ENCODE measurements at regions not wholly inside any gene's neighbourhood (a gene's known extent, or its start where the extent isn't known, plus 50 kb on each side); places are given as distances from the start of the nearest gene placed in this dataset.

- Histone ChIP-seq H3K4me1 (ENCODE audit: insufficient read depth, low read length) (no peaks in the 10 kb centered on the region), H3K27me3 (ENCODE audit: insufficient read depth, low read length) (peaks cover 52% of the 10 kb centered on the region), H3K9me3 (ENCODE audit: low read length) (no peaks in the 10 kb centered on the region), H2AFZ (ENCODE audit: low read depth, low read length) (no peak overlapping the region), H3K4me3 (ENCODE audit: low read length) (no peak overlapping the region), H3K36me3 (ENCODE audit: insufficient read depth, low read length) (no peaks in the 10 kb centered on the region)
Observed at GRCh38 chr17:79163071-79163470, 88.4 kb downstream of the ENGASE start.

- Histone ChIP-seq H3K4me3 (ENCODE audit: low read length) (no peak overlapping the region), H3K4me1 (ENCODE audit: insufficient read depth, low read length) (no peaks in the 10 kb centered on the region), H2AFZ (ENCODE audit: low read depth, low read length) (no peak overlapping the region), H3K36me3 (ENCODE audit: insufficient read depth, low read length) (no peaks in the 10 kb centered on the region), H3K27me3 (ENCODE audit: insufficient read depth, low read length) (peaks cover 55% of the 10 kb centered on the region), H3K9me3 (ENCODE audit: low read length) (no peaks in the 10 kb centered on the region)
Observed at GRCh38 chr17:79162012-79162963, 87.7 kb downstream of the ENGASE start.

DNA sequence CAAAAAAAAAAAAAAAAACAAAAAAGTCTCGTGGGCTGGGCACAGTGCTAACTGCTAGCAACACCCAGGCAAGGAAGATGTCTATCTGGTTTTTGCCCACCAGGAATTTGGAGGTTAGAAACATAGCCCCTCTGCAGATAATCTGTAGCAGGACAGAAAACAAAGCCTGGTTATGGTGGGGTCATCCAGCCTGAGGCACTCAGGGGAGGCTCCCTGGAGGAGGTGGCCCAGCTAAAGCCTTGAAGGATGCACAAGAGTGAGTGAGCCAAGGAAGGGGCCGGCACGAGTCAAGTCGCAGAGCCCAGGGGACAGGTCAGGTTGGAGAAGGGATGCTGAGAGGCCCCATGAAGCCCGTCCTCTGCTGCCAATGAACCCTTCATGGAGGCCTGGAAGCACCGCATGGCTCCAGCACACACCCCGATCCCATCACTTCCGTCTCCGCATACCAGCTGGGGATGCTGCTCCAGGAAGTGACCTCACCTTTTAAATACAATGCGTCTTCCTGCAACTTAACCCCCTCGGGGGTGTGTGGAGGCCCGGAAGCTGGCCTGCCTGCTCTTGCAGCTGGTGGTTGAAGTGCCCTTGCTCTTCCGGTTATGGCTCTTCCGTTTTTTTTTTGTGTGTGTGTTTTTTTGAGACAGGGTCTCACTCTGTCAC is 86.5 kb downstream of the ENGASE start:
- no peaks in the 10 kb centered on the region for H3K9me3 ChIP-seq (ENCODE audit: low read length)
- no peaks in the 10 kb centered on the region for H3K36me3 ChIP-seq (ENCODE audit: insufficient read depth, low read length)
- H3K4me3 ChIP-seq (ENCODE audit: low read length) = no peak overlapping the region
- H3K27me3 ChIP-seq (ENCODE audit: insufficient read depth, low read length) = peaks cover 57% of the 10 kb centered on the region
- H2AFZ ChIP-seq (ENCODE audit: low read depth, low read length) = no peak overlapping the region
- no peaks in the 10 kb centered on the region for H3K4me1 ChIP-seq (ENCODE audit: insufficient read depth, low read length)

DNA sequence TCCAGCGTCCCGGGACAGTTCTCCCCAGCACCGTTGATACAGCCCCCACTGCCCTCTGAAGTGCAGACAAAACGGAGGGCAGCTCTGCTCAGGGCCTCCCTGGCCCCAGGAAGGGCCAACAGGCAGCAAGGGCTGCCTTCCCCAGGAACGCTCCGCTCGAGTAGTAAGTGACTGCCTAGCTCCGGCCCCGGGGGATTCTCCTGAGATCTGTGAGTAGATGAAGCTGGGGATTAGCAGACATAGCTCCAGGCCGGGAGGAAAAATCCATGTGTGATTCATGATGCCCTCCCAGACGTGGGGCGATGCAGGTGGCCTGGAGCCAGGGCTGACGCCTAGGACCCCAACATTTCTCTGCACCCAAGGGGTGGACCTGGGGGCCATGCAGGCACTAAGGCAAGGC is 85.3 kb downstream of the ENGASE start:
- no peak overlapping the region for H3K4me3 ChIP-seq (ENCODE audit: low read length)
- H3K27me3 ChIP-seq (ENCODE audit: insufficient read depth, low read length) = peaks cover 53% of the 10 kb centered on the region
- no peak overlapping the region for H2AFZ ChIP-seq (ENCODE audit: low read depth, low read length)
- H3K9me3 ChIP-seq (ENCODE audit: low read length) = no peaks in the 10 kb centered on the region
- H3K36me3 ChIP-seq (ENCODE audit: insufficient read depth, low read length) = no peaks in the 10 kb centered on the region
- H3K4me1 ChIP-seq (ENCODE audit: insufficient read depth, low read length) = no peaks in the 10 kb centered on the region

GRCh38 chr17:79159471-79159870 is 84.8 kb downstream of the ENGASE start:
- Histone ChIP-seq H3K4me3 (ENCODE audit: low read length) (no peak overlapping the region), H3K4me1 (ENCODE audit: insufficient read depth, low read length) (no peaks in the 10 kb centered on the region), H2AFZ (ENCODE audit: low read depth, low read length) (no peak overlapping the region), H3K27me3 (ENCODE audit: insufficient read depth, low read length) (peaks cover 50% of the 10 kb centered on the region), H3K9me3 (ENCODE audit: low read length) (no peaks in the 10 kb centered on the region), H3K36me3 (ENCODE audit: insufficient read depth, low read length) (no peaks in the 10 kb centered on the region)

- peaks cover 49% of the 10 kb centered on the region for H3K27me3 ChIP-seq (ENCODE audit: insufficient read depth, low read length)
- no peak overlapping the region for H2AFZ ChIP-seq (ENCODE audit: low read depth, low read length)
- no peak overlapping the region for H3K4me3 ChIP-seq (ENCODE audit: low read length)
- H3K9me3 ChIP-seq (ENCODE audit: low read length) = no peaks in the 10 kb centered on the region
- H3K36me3 ChIP-seq (ENCODE audit: insufficient read depth, low read length) = no peaks in the 10 kb centered on the region
- peaks cover 7% of the 10 kb centered on the region for H3K4me1 ChIP-seq (ENCODE audit: insufficient read depth, low read length)
Observed at GRCh38 chr17:79156463-79157095, 82.0 kb downstream of the ENGASE start.

DNA sequence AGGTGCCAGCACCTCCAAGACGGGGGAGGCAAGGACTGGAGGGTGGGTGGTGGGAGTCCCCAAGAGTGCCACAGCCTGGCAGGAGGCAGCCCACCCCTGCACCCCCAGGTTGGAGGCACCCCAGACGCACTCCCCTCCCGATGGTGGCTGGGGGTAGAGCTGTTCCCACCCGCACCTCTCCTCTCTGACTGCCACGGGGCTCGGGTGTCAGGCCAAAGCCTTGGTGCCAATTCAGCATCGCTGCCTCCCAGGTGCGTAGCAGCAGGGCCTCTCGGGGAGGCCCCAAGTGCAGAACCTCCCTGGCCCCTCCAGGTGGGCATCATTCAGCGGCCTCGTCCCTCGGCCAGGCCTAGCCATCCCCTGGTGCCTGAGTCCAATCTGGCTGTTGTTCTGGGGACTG is 81.1 kb downstream of the ENGASE start:
- H3K4me3 ChIP-seq (ENCODE audit: low read length) = no peak overlapping the region
- H3K36me3 ChIP-seq (ENCODE audit: insufficient read depth, low read length) = no peaks in the 10 kb centered on the region
- H3K9me3 ChIP-seq (ENCODE audit: low read length) = no peaks in the 10 kb centered on the region
- H3K27me3 ChIP-seq (ENCODE audit: insufficient read depth, low read length) = peaks cover 49% of the 10 kb centered on the region
- H2AFZ ChIP-seq (ENCODE audit: low read depth, low read length) = no peak overlapping the region
- peaks cover 7% of the 10 kb centered on the region for H3K4me1 ChIP-seq (ENCODE audit: insufficient read depth, low read length)

- Histone ChIP-seq H2AFZ (ENCODE audit: low read depth, low read length) (no peak overlapping the region), H3K36me3 (ENCODE audit: insufficient read depth, low read length) (no peaks in the 10 kb centered on the region), H3K27me3 (ENCODE audit: insufficient read depth, low read length) (peaks cover 47% of the 10 kb centered on the region), H3K4me1 (ENCODE audit: insufficient read depth, low read length) (peaks cover 7% of the 10 kb centered on the region), H3K9me3 (ENCODE audit: low read length) (no peaks in the 10 kb centered on the region), H3K4me3 (ENCODE audit: low read length) (no peak overlapping the region)
Observed at GRCh38 chr17:79154951-79155585, 80.4 kb downstream of the ENGASE start.

GRCh38 chr17:79154446-79154845 is 79.8 kb downstream of the ENGASE start:
- H3K36me3 ChIP-seq (ENCODE audit: insufficient read depth, low read length) = no peaks in the 10 kb centered on the region
- peaks cover 7% of the 10 kb centered on the region for H3K4me1 ChIP-seq (ENCODE audit: insufficient read depth, low read length)
- no peaks in the 10 kb centered on the region for H3K9me3 ChIP-seq (ENCODE audit: low read length)
- no peak overlapping the region for H3K4me3 ChIP-seq (ENCODE audit: low read length)
- no peak overlapping the region for H2AFZ ChIP-seq (ENCODE audit: low read depth, low read length)
- H3K27me3 ChIP-seq (ENCODE audit: insufficient read depth, low read length) = peaks cover 45% of the 10 kb centered on the region

DNA sequence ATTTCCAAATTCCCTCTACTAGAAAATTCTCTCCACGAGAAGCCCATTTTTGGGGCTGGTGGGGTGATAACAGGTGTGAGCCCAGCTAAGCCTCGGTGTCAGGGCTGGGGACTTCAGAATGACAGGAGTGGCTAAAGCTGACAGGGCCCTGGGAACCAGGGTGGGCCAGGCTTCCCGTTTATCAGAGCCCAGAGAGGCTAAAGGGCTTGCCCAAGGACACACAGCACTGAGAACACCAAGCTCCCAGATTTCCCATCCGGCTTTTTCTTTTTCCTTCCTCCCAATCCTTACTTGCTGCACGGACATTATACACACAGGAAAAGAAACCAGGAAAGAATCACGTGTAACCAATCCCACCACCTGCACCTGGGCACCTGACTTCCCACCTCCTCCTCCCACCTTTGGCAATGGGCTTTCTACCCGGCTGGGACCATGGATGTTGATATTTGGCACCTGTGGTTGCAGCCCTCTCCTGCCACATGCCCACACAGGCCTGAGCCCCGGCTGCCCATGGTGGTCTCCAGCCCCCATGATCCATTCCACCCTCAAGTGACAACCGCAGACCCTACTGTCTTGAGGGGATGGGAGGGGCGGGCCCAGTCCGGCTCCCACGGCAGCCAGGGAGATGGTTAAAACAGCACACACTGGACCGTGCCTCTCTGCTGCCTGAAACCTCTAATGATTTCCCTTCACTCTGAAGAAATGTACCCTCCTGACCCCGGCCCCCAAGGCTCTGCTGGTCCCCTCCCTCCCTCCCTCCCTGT is 78.9 kb downstream of the ENGASE start:
- Histone ChIP-seq H3K27me3 (ENCODE audit: insufficient read depth, low read length) (peaks cover 43% of the 10 kb centered on the region), H3K36me3 (ENCODE audit: insufficient read depth, low read length) (no peaks in the 10 kb centered on the region), H3K9me3 (ENCODE audit: low read length) (no peaks in the 10 kb centered on the region), H2AFZ (ENCODE audit: low read depth, low read length) (no peak overlapping the region), H3K4me1 (ENCODE audit: insufficient read depth, low read length) (peaks cover 7% of the 10 kb centered on the region), H3K4me3 (ENCODE audit: low read length) (no peak overlapping the region)

DNA sequence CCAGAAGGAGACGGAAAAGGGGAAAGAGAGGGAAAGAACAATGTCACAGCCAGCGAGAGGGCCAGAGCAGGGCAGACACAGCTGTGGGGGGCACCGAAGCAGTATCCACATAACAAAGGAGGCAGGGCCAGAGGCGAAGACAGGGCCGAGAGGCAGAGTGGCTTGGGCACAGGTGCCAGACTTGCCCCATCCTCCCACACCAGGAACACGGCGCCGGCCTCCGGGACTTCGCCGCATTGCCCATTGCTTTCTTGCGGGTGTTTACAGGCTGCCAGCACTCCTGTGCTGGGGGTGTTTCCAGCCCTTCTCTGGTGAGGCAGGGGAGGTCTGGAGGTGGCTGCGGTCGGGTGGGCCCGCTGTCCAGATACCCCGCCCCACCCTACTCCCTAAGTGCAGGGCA is 78.0 kb downstream of the ENGASE start:
- Histone ChIP-seq H3K27me3 (ENCODE audit: insufficient read depth, low read length) (peaks cover 35% of the 10 kb centered on the region), H3K9me3 (ENCODE audit: low read length) (no peaks in the 10 kb centered on the region), H3K4me3 (ENCODE audit: low read length) (no peak overlapping the region), H3K36me3 (ENCODE audit: insufficient read depth, low read length) (no peaks in the 10 kb centered on the region), H2AFZ (ENCODE audit: low read depth, low read length) (no peak overlapping the region), H3K4me1 (ENCODE audit: insufficient read depth, low read length) (peaks cover 7% of the 10 kb centered on the region)

GRCh38 chr17:79152110-79152509 is 77.5 kb downstream of the ENGASE start:
- no peaks in the 10 kb centered on the region for H3K36me3 ChIP-seq (ENCODE audit: insufficient read depth, low read length)
- H3K4me1 ChIP-seq (ENCODE audit: insufficient read depth, low read length) = peaks cover 7% of the 10 kb centered on the region
- peaks cover 30% of the 10 kb centered on the region for H3K27me3 ChIP-seq (ENCODE audit: insufficient read depth, low read length)
- H3K4me3 ChIP-seq (ENCODE audit: low read length) = no peak overlapping the region
- no peak overlapping the region for H2AFZ ChIP-seq (ENCODE audit: low read depth, low read length)
- H3K9me3 ChIP-seq (ENCODE audit: low read length) = no peaks in the 10 kb centered on the region
